BLaER1 treated with 17β-estradiol and CSF1 and Interleukin-3, amounts not matched to agents 10 nM and 100 nM (cell line): ENCODE measurements at regions not wholly inside any gene's neighbourhood (a gene's known extent, or its start where the extent isn't known, plus 50 kb on each side); places are given as distances from the start of the nearest gene placed in this dataset.

ENCODE experiments used
- H3K27ac ChIP-seq, 11 experiments: shearing (Covaris generic); formaldehyde crosslinking; 2 replicates each; pipeline ENCODE4 v1.8.1; 2022
- H3K27me3 ChIP-seq, 11 experiments: shearing (Covaris generic); formaldehyde crosslinking; 2 replicates each; pipeline ENCODE4 v1.8.1; 2022
- H3K36me3 ChIP-seq, 11 experiments: shearing (Covaris generic); formaldehyde crosslinking; 2 replicates each; pipeline ENCODE4 v1.8.1; 2022
- H3K4me1 ChIP-seq, 10 experiments: shearing (Covaris generic); formaldehyde crosslinking; 2 replicates each; pipeline ENCODE4 v1.8.1; 2022
- H3K4me2 ChIP-seq, 11 experiments: shearing (Covaris generic); formaldehyde crosslinking; 2 replicates each; pipeline ENCODE4 v1.8.1; 2022
- H3K4me3 ChIP-seq, 10 experiments: shearing (Covaris generic); formaldehyde crosslinking; 2 replicates each; pipeline ENCODE4 v1.8.1; 2022
- H3K9ac ChIP-seq, 11 experiments: shearing (Covaris generic); formaldehyde crosslinking; 2 replicates each; pipeline ENCODE4 v1.8.1; 2022
- H3K9me3 ChIP-seq, 11 experiments: shearing (Covaris generic); formaldehyde crosslinking; replicated peaks in 1 of 11; 2 replicates each; pipeline ENCODE4 v1.8.1; 2022
- H4K20me1 ChIP-seq, 11 experiments: shearing (Covaris generic); formaldehyde crosslinking; 2 replicates each; pipeline ENCODE4 v1.8.1; 2022
- Cebpa-rat ChIP-seq, 11 experiments: shearing (Covaris generic); IDR thresholded peaks; 2 replicates each; pipeline ENCODE4 v1.8.1; 2022

DNA sequence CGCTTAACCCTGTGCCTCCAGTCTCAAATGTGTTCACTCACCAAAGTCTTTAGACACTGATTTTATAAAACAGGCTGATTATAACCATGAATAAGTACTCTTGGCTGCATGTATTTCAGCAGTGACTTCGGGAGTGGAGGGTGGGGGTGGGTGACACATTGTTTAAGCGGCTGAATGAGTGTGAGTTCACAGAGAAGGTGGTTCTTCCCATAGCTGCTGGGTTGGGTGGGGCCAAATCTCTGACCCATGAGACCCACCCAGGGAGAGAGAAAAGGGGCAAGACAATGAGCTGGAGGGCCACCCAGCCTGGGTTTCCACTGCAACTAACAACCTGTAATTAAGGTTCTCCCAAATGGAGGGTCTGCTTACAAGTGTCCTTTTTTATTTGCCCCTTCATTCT, 96.4 kb downstream of the SYNE3 start:
- no peak for TF ChIP-seq Cebpa-rat (IDR thresholded peaks at IDR 0.05)
- Histone ChIP-seq H3K27me3 (no peaks in the 10 kb centered on the region), H3K36me3 (peaks cover 83 to 95% (median 93%) of the 10 kb centered on the region in 11 experiments), H4K20me1 (peaks cover 0 to 11% (median 0%) of the 10 kb centered on the region in 11 experiments; a peak in 5 of 22 replicates), H3K4me3 (no peak overlapping the region), H3K4me2 (no peak overlapping the region), H3K4me1 (peaks cover 0 to 10% (median 0%) of the 10 kb centered on the region in 10 experiments; a peak in 3 of 20 replicates), H3K9ac (no peak overlapping the region), H3K9me3 (peaks cover 8 to 39% (median 22%) of the 10 kb centered on the region in 11 experiments; a peak in 19 of 22 replicates), H3K27ac (no peak overlapping the region)

DNA sequence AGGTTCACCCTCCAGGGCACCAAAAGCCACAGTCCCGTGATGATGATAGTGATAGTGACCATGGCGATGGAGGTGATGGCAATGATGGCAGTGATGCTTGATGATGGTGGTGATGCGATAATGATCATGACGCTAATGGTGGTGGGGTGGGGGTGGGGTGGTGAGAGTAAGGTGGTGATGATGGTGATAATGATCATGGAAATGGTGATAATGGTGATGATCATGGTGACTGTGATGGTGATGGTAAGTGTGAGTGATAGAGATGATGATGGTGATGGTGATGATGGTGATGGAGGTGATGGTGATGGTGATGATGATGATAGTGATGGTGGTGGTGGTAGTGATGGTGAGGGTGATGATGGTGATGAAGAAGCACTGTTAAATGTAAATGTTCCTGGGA, 96.9 kb downstream of the SYNE3 start:
- H3K4me2 ChIP-seq, result no peak overlapping the region
- no peak overlapping the region for H3K9ac ChIP-seq
- no peak for TF ChIP-seq Cebpa-rat (IDR thresholded peaks at IDR 0.05)
- H3K4me1 ChIP-seq, result peaks cover 0 to 10% (median 0%) of the 10 kb centered on the region in 10 experiments; a peak in 3 of 20 replicates
- H3K4me3 ChIP-seq, result no peak overlapping the region
- peaks cover 0 to 11% (median 0%) of the 10 kb centered on the region in 11 experiments; a peak in 7 of 22 replicates for H4K20me1 ChIP-seq
- peaks cover 8 to 39% (median 22%) of the 10 kb centered on the region in 11 experiments; a peak in 19 of 22 replicates for H3K9me3 ChIP-seq
- no peaks in the 10 kb centered on the region for H3K27me3 ChIP-seq
- H3K27ac ChIP-seq, result no peak overlapping the region
- peaks cover 79 to 94% (median 93%) of the 10 kb centered on the region in 11 experiments for H3K36me3 ChIP-seq

DNA sequence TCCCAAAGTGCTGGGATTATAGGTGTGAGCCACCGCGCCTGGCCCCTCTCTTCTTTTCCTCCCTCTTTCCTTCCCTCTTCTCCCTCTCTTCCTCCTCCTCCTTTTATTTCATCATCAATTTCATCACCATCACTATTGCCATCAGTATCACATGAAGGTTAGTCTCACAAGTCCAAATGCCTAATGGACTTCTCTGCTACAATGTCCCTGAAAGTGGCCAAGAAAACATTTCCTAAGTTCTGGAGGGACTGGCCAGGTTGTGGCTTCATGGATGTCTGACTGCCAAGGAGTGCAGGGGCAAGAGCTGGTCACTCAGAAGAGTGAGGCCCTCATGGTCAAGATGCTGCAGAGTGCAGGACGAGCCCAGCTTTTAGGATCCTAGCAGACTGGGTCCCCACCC, 97.6 kb downstream of the SYNE3 start:
- TF ChIP-seq Cebpa-rat (IDR thresholded peaks at IDR 0.05), result no peak
- H3K9ac ChIP-seq, result no peak overlapping the region
- peaks cover 0 to 17% (median 5%) of the 10 kb centered on the region in 11 experiments; a peak in 10 of 22 replicates for H4K20me1 ChIP-seq
- no peak overlapping the region for H3K4me2 ChIP-seq
- H3K4me3 ChIP-seq, result no peak overlapping the region
- H3K4me1 ChIP-seq, result peaks cover 0 to 16% (median 6%) of the 10 kb centered on the region in 10 experiments; a peak in 15 of 20 replicates
- no peaks in the 10 kb centered on the region for H3K27me3 ChIP-seq
- peaks cover 75 to 94% (median 93%) of the 10 kb centered on the region in 11 experiments for H3K36me3 ChIP-seq
- peaks cover 8 to 33% (median 22%) of the 10 kb centered on the region in 11 experiments; a peak in 19 of 22 replicates for H3K9me3 ChIP-seq
- H3K27ac ChIP-seq, result no peak overlapping the region

- peaks cover 0 to 25% (median 12%) of the 10 kb centered on the region in 11 experiments; a peak in 10 of 22 replicates for H4K20me1 ChIP-seq
- TF ChIP-seq Cebpa-rat (IDR thresholded peaks at IDR 0.05), result no peak
- H3K4me2 ChIP-seq, result no peak overlapping the region
- H3K36me3 ChIP-seq, result peaks cover 73 to 97% (median 95%) of the 10 kb centered on the region in 11 experiments
- peaks cover 8 to 25% (median 16%) of the 10 kb centered on the region in 11 experiments; a peak in 19 of 22 replicates for H3K9me3 ChIP-seq
- no peak overlapping the region for H3K9ac ChIP-seq
- H3K4me1 ChIP-seq, result peaks cover 0 to 22% (median 12%) of the 10 kb centered on the region in 10 experiments; a peak in 15 of 20 replicates
- H3K4me3 ChIP-seq, result no peak overlapping the region
- H3K27ac ChIP-seq, result no peak overlapping the region
- no peaks in the 10 kb centered on the region for H3K27me3 ChIP-seq
These were observed 97.8 kb upstream of the CLMN start for GRCh38 chr14:95417492-95417891.

DNA sequence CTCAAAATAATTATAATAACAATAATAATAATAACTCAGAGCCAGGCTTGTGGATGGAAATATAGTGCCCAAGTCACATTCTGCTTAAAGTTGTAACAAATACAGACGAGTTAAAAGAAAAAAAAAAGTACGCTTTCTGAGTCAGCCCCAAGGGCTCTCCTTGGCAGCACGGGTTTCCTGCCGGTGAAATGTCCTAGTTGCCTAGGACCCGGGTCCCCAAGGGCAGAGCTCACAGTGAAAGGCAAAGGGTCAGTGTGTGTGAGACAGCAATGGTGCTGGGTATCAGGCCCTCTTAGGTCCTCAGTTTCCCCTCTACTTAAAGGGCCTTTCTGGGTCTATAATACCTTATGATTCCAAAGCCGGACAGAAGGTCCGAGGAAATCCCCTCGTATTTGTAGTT, 96.3 kb upstream of the CLMN start:
- Histone ChIP-seq H4K20me1 (peaks cover 0 to 39% (median 18%) of the 10 kb centered on the region in 11 experiments; a peak in 12 of 22 replicates), H3K27ac (no peak overlapping the region), H3K4me2 (no peak overlapping the region), H3K9me3 (peaks cover 0 to 10% (median 4%) of the 10 kb centered on the region in 11 experiments; a peak in 13 of 22 replicates), H3K4me3 (no peak overlapping the region), H3K9ac (no peak overlapping the region), H3K4me1 (peaks cover 0 to 22% (median 12%) of the 10 kb centered on the region in 10 experiments; a peak in 15 of 20 replicates), H3K36me3 (peaks cover 72 to 97% (median 94%) of the 10 kb centered on the region in 11 experiments), H3K27me3 (no peaks in the 10 kb centered on the region)
- no peak for TF ChIP-seq Cebpa-rat (IDR thresholded peaks at IDR 0.05)

- peaks cover 0 to 60% (median 25%) of the 10 kb centered on the region in 11 experiments; a peak in 14 of 22 replicates for H4K20me1 ChIP-seq
- no peak overlapping the region for H3K4me3 ChIP-seq
- H3K36me3 ChIP-seq, result peaks cover 66 to 95% (median 94%) of the 10 kb centered on the region in 11 experiments
- no peaks in the 10 kb centered on the region for H3K9me3 ChIP-seq
- H3K9ac ChIP-seq, result no peak overlapping the region
- H3K4me2 ChIP-seq, result peak overlapping the region in 7 of 11 experiments; percentile 3 to 39 (median 21); a peak in 11 of 22 replicates
- no peaks in the 10 kb centered on the region for H3K27me3 ChIP-seq
- peak overlapping the region in 3 of 11 experiments; percentile 2 to 47 (median 32); a peak in 4 of 22 replicates for H3K27ac ChIP-seq
- H3K4me1 ChIP-seq, result peaks cover 0 to 24% (median 12%) of the 10 kb centered on the region in 10 experiments; a peak in 15 of 20 replicates
- no peak for TF ChIP-seq Cebpa-rat (IDR thresholded peaks at IDR 0.05)
These were observed 93.8 kb upstream of the CLMN start for GRCh38 chr14:95413289-95414215.

GRCh38 chr14:95410838-95411237, 91.1 kb upstream of the CLMN start:
- H4K20me1 ChIP-seq, result peaks cover 0 to 59% (median 25%) of the 10 kb centered on the region in 11 experiments; a peak in 14 of 22 replicates
- H3K27me3 ChIP-seq, result no peaks in the 10 kb centered on the region
- H3K4me2 ChIP-seq, result no peak overlapping the region
- H3K9ac ChIP-seq, result no peak overlapping the region
- no peaks in the 10 kb centered on the region for H3K9me3 ChIP-seq
- no peak overlapping the region for H3K27ac ChIP-seq
- peaks cover 0 to 20% (median 12%) of the 10 kb centered on the region in 10 experiments; a peak in 14 of 20 replicates for H3K4me1 ChIP-seq
- TF ChIP-seq Cebpa-rat (IDR thresholded peaks at IDR 0.05), result no peak
- peaks cover 44 to 85% (median 74%) of the 10 kb centered on the region in 11 experiments for H3K36me3 ChIP-seq
- no peak overlapping the region for H3K4me3 ChIP-seq

GRCh38 chr14:95409477-95410272, 90.0 kb upstream of the CLMN start:
- Histone ChIP-seq H3K27ac (no peak overlapping the region), H3K36me3 (peaks cover 44 to 76% (median 65%) of the 10 kb centered on the region in 11 experiments; a peak in 21 of 22 replicates), H3K9ac (no peak overlapping the region; a peak in 1 of 22 replicates), H3K4me1 (peaks cover 0 to 21% (median 12%) of the 10 kb centered on the region in 10 experiments; a peak in 14 of 20 replicates), H3K4me3 (no peak overlapping the region), H3K4me2 (no peak overlapping the region), H3K9me3 (no peaks in the 10 kb centered on the region), H3K27me3 (no peaks in the 10 kb centered on the region), H4K20me1 (peaks cover 0 to 59% (median 25%) of the 10 kb centered on the region in 11 experiments; a peak in 14 of 22 replicates)
- no peak for TF ChIP-seq Cebpa-rat (IDR thresholded peaks at IDR 0.05)
